ENCODE measurements at regions not wholly inside any gene's neighbourhood (a gene's known extent, or its start where the extent isn't known, plus 50 kb on each side); places are given as distances from the start of the nearest gene placed in this dataset.

DNA sequence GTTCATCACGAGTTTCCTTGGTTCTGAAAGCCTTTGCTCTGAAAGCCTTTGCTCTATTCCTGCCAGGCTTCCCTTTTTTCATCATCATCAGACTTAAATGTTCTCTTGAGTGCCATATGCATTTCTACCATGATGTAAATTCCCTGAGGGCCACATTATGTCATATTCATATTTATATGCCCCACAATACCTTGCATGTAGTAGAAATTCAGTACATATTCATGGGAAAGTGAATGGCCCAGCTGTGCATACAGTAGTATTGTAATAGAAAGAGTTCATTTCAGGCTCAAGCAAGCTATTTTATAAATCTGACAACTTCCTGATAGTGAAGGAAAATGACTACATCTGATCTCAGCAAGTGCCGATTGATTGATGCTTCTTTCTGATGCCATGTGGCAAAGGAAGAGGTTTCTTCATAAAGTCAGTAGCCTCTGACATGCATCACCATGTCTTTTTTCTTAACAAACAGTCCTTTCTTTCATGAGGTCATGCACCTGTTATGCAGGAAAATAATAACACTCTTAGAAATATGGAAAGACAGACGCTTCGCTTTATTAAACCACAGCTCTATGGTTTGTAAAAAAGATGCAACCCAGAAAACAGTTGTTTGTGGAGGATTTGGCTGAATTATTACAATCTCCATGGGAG is 308.7 kb downstream of the SAMD5 start:
- Histone ChIP-seq H3K27me3 (ENCODE audit: insufficient read depth, low read length) (no peaks in the 10 kb centered on the region), H3K79me2 (ENCODE audit: insufficient read depth, low read length) (no peaks in the 10 kb centered on the region), H3K9ac (ENCODE audit: low read length) (no peak overlapping the region), H3K4me3 (replicated peaks in 1 of 2; ENCODE audit: low read depth in 1 of 2, low read length in 2 of 2) (no peak overlapping the region), H3K4me2 (ENCODE audit: low read length) (no peak overlapping the region), H4K20me1 (ENCODE audit: insufficient read depth) (no peaks in the 10 kb centered on the region), H3K9me3 (ENCODE audit: control insufficient read depth in 1 of 2, insufficient read depth in 1 of 2, low read depth in 1 of 2, low read length in 2 of 2) (no peaks in the 10 kb centered on the region), H2AFZ (ENCODE audit: low read depth, low read length, poor library complexity, severe bottlenecking) (no peak overlapping the region), H3K9me2 (ENCODE audit: insufficient read depth) (no peaks in the 10 kb centered on the region), H3K4me1 (ENCODE audit: control insufficient read depth in 1 of 2, insufficient read depth in 2 of 2, low read length in 2 of 2) (no peaks in the 10 kb centered on the region), H3K27ac (ENCODE audit: low read depth, low read length) (no peak overlapping the region), H3K36me3 (ENCODE audit: control insufficient read depth in 1 of 2, insufficient read depth in 2 of 2, low read length in 2 of 2) (no peaks in the 10 kb centered on the region)
- no peak for DNase-seq (ENCODE audit: low read depth, low spot score)
- POLR2A ChIA-PET = no interaction called here
- CTCF ChIA-PET = no interaction called here
- intact Hi-C loops (cut with micrococcal nuclease) = no loop called here
- ATAC-seq = no peak
- RAD21 ChIA-PET (ENCODE audit: low non-redundant PET in 1 of 2, low total read pairs in 2 of 2, uncharacterized antibody in 2 of 2, unreplicated experiment in 2 of 2) = no interaction called here
- no TSS peak for BruUV-seq (replicated peaks)
- no peak for TF ChIP-seq RAD21 (IDR thresholded peaks at IDR 0.05; ENCODE audit: low read depth)

DNA sequence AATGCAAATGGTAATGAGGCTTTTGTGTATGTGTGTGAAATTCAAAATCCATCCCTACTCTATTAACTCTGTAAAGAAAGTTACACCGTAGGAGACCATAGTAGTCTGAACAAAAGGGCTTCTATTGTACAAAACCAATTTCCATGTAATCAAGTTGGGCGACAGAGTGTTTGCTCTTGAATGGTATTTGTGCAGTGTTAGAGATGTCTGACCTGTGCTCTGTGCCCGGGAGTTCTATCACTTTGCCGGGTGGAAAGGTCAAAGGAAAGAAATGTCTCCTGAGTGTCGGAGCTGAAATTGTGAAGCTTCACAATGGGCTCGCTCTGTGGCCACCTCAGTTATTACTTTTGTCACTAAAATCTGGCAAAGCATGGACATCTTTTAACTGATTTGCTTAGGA is 312.0 kb downstream of the SAMD5 start:
- ATAC-seq = no peak
- H3K36me3 ChIP-seq (ENCODE audit: control insufficient read depth in 1 of 2, insufficient read depth in 2 of 2, low read length in 2 of 2) = no peaks in the 10 kb centered on the region
- no peak overlapping the region for H3K4me3 ChIP-seq (replicated peaks in 1 of 2; ENCODE audit: low read depth in 1 of 2, low read length in 2 of 2)
- H4K20me1 ChIP-seq (ENCODE audit: insufficient read depth) = no peaks in the 10 kb centered on the region
- POLR2A ChIA-PET = no interaction called here
- H3K4me1 ChIP-seq (ENCODE audit: control insufficient read depth in 1 of 2, insufficient read depth in 2 of 2, low read length in 2 of 2) = no peaks in the 10 kb centered on the region
- no peaks in the 10 kb centered on the region for H3K27me3 ChIP-seq (ENCODE audit: insufficient read depth, low read length)
- no peaks in the 10 kb centered on the region for H3K9me3 ChIP-seq (ENCODE audit: control insufficient read depth in 1 of 2, insufficient read depth in 1 of 2, low read depth in 1 of 2, low read length in 2 of 2)
- H3K4me2 ChIP-seq (ENCODE audit: low read length) = no peak overlapping the region
- RAD21 ChIA-PET (ENCODE audit: low non-redundant PET in 1 of 2, low total read pairs in 2 of 2, uncharacterized antibody in 2 of 2, unreplicated experiment in 2 of 2) = no interaction called here
- CTCF ChIA-PET = no interaction called here
- DNase-seq (ENCODE audit: low read depth, low spot score) = no peak
- TF ChIP-seq SIN3A (IDR thresholded peaks at IDR 0.05; ENCODE audit: low read depth) (no peak), JUND (IDR thresholded peaks at IDR 0.05) (no peak), TCF7L2 (IDR thresholded peaks at IDR 0.05; ENCODE audit: borderline replicate concordance, extremely low read depth, insufficient read depth, insufficient read length) (no peak), CEBPB (IDR thresholded peaks at IDR 0.05; ENCODE audit: low read depth) (no peak), EGR1 (IDR thresholded peaks at IDR 0.05; ENCODE audit: low read depth) (no peak), FOSL1 (IDR thresholded peaks at IDR 0.05; ENCODE audit: low read depth) (no peak), POLR2AphosphoS5 (IDR thresholded peaks at IDR 0.05; ENCODE audit: low read depth, low read length) (no peak)
- TF ChIP-seq, protein P1, sequence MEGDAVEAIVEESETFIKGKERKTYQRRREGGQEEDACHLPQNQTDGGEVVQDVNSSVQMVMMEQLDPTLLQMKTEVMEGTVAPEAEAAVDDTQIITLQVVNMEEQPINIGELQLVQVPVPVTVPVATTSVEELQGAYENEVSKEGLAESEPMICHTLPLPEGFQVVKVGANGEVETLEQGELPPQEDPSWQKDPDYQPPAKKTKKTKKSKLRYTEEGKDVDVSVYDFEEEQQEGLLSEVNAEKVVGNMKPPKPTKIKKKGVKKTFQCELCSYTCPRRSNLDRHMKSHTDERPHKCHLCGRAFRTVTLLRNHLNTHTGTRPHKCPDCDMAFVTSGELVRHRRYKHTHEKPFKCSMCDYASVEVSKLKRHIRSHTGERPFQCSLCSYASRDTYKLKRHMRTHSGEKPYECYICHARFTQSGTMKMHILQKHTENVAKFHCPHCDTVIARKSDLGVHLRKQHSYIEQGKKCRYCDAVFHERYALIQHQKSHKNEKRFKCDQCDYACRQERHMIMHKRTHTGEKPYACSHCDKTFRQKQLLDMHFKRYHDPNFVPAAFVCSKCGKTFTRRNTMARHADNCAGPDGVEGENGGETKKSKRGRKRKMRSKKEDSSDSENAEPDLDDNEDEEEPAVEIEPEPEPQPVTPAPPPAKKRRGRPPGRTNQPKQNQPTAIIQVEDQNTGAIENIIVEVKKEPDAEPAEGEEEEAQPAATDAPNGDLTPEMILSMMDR (IDR thresholded peaks at IDR 0.05 in 2 of 3, conservative IDR thresholded peaks at IDR 0.05 in 1 of 3; ENCODE audit: borderline replicate concordance in 1 of 3, insufficient read depth in 1 of 3, low read depth in 2 of 3, low read length in 2 of 3) = no peak
- no peaks in the 10 kb centered on the region for H3K79me2 ChIP-seq (ENCODE audit: insufficient read depth, low read length)
- H3K9ac ChIP-seq (ENCODE audit: low read length) = no peak overlapping the region
- intact Hi-C loops (cut with micrococcal nuclease) = no loop called here
- H3K27ac ChIP-seq (ENCODE audit: low read depth, low read length) = no peak overlapping the region
- BruUV-seq (replicated peaks) = no TSS peak
- H3K9me2 ChIP-seq (ENCODE audit: insufficient read depth) = no peaks in the 10 kb centered on the region
- H2AFZ ChIP-seq (ENCODE audit: low read depth, low read length, poor library complexity, severe bottlenecking) = no peak overlapping the region
